K562 (cell line): ENCODE measurements at regions not wholly inside any gene's neighbourhood (a gene's known extent, or its start where the extent isn't known, plus 50 kb on each side); places are given as distances from the start of the nearest gene placed in this dataset.

Experiments
- CBX5 ChIP-seq: IDR thresholded peaks from 2 replicates; pipeline ENCODE4 v1.6.1; 2014; ENCODE audit warnings: low read depth, borderline replicate concordance
- HDAC1 ChIP-seq, 2 experiments: fragments of 450-650 bp; IDR thresholded peaks; 2 replicates each; pipeline ENCODE4 v1.6.1; 2016 to 2017; ENCODE audit warnings: inconsistent platforms in 1 of 2, mild to moderate bottlenecking in 1 of 2, moderate library complexity in 1 of 2
- HSF4 ChIP-seq: fragments of 250-450 bp; sonication (Bioruptor Pico); IDR thresholded peaks from 2 replicates; pipeline ENCODE4 v2.1.2; 2022; ENCODE audit warnings: mild to moderate bottlenecking, moderate library complexity, borderline replicate concordance
- LCOR ChIP-seq: sonication (generic); formaldehyde crosslinking; IDR thresholded peaks from 2 replicates; pipeline ENCODE4 v1.8.0; 2022; ENCODE audit warnings: mild to moderate bottlenecking, missing genetic modification reagents
- MBD2 ChIP-seq: sonication (generic); IDR thresholded peaks from 2 replicates; pipeline ENCODE4 v1.6.1; 2016; ENCODE audit warnings: low read depth, borderline replicate concordance
- NFYB ChIP-seq: IDR thresholded peaks from 2 replicates; pipeline ENCODE4 v1.6.1; 2011; ENCODE audit warnings: mild to moderate bottlenecking, moderate library complexity; ENCODE audit not compliant: insufficient read length; ENCODE audit errors: extremely low read depth
- PHF20 ChIP-seq: fragments of 450-650 bp; IDR thresholded peaks from 2 replicates; pipeline ENCODE4 v1.6.1; 2018; ENCODE audit not compliant: partially characterized antibody
- PURB ChIP-seq: sonication (generic); formaldehyde crosslinking; IDR thresholded peaks from 2 replicates; pipeline ENCODE4 v1.9.0; 2021; ENCODE audit warnings: low read depth, mild to moderate bottlenecking, missing genetic modification reagents
- SIN3A ChIP-seq, 2 experiments: fragments of 150-350 bp in 1 of 2; IDR thresholded peaks; 2 replicates each; pipeline ENCODE4 v1.6.1; 2011 to 2016; ENCODE audit warnings: borderline replicate concordance in 2 of 2, low read depth in 2 of 2, low read length in 2 of 2, mild to moderate bottlenecking in 2 of 2, moderate library complexity in 2 of 2; ENCODE audit not compliant: control insufficient read depth in 1 of 2
- TCFL5 ChIP-seq: fragments of 250-450 bp; sonication (Bioruptor Pico); conservative IDR thresholded peaks from 2 replicates; pipeline ENCODE4 v1.6.1; 2021; ENCODE audit warnings: mild to moderate bottlenecking, moderate library complexity, matching md5 sums
- ZNF253 ChIP-seq: fragments of 250-450 bp; sonication (Bioruptor Pico); conservative IDR thresholded peaks from 2 replicates; pipeline ENCODE4 v1.6.1; 2021; ENCODE audit warnings: mild to moderate bottlenecking
- ZNF311 ChIP-seq: fragments of 250-450 bp; sonication (Bioruptor Pico); IDR thresholded peaks from 2 replicates; pipeline ENCODE4 v1.4.0; 2020; ENCODE audit warnings: mild to moderate bottlenecking, moderate library complexity
- ZNF444 ChIP-seq: fragments of 250-450 bp; sonication (Bioruptor Pico); IDR thresholded peaks from 2 replicates; pipeline ENCODE4 v1.4.0; 2020; ENCODE audit warnings: mild to moderate bottlenecking, moderate library complexity
- TF ChIP-seq, protein P1 (sequence below): fragments of 450-650 bp; IDR thresholded peaks from 2 replicates; pipeline ENCODE4 v1.6.1; 2017; ENCODE audit warnings: antibody characterized with exemption, mild to moderate bottlenecking
- TF ChIP-seq, protein P2 (sequence below): fragments of 450-650 bp; IDR thresholded peaks from 2 replicates; pipeline ENCODE4 v1.6.1; 2016
- TF ChIP-seq, protein P3 (sequence below): fragments of 200-800 bp; sonication (Bioruptor generic); IDR thresholded peaks from 2 replicates; pipeline ENCODE4 v1.6.1; 2017; ENCODE audit warnings: missing genetic modification characterization, missing compliant biosample characterization
- TF ChIP-seq, protein P4 (sequence below), 3 experiments: fragments of 200-800 bp in 1 of 3; fragments of 250-450 bp in 1 of 3; fragments of 450-650 bp in 1 of 3; sonication (Bioruptor Pico) in 1 of 3; sonication (Bioruptor generic) in 1 of 3; formaldehyde crosslinking in 1 of 3; IDR thresholded peaks; 2 replicates each; pipeline versions ENCODE4 v1.6.1 to v1.8.0; 2016 to 2022; ENCODE audit warnings: mild to moderate bottlenecking in 2 of 3, missing genetic modification characterization in 2 of 3, missing compliant biosample characterization in 1 of 3, moderate library complexity in 1 of 3

DNA sequence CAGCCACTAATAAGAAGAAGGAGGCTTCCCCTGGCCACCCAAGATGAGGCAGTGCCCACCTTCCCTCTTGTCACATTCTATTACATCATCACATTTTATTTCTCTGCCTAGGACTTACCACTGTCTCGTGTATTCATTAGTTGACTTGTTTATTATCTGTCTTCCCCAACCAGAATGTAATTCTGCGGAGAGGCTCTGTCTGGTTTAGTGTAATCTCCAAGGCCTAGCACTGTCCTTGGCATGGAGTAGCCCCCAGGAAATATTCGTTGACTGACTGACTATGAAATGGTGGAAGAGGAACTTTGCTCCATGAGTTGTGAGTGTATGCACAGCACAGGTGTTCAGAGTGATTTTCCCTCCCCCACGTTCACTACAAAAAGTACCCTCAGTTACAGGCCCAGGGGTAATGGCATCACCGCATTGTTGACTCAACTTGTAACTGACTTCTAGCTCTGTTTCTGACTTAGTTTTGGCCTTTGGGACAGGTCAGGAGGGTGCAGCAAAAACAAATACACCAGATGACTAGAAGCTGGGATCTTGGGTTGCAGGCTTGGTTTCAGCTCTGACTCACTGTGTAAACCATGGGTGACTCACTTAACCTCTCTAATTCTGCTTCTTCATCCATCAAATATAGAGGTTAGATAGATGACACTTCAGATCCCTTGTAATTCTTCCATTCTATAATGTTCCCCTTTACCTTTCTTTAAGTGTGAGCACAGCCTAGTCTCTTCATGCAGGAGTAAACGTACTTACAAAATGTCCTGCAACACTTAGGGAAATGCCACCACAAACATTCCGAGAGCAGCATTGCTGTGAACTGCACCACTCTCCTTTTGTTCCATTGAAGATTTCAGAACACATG lies 229.7 kb downstream of the KCNRG start (continued):
- TF ChIP-seq, protein P1, sequence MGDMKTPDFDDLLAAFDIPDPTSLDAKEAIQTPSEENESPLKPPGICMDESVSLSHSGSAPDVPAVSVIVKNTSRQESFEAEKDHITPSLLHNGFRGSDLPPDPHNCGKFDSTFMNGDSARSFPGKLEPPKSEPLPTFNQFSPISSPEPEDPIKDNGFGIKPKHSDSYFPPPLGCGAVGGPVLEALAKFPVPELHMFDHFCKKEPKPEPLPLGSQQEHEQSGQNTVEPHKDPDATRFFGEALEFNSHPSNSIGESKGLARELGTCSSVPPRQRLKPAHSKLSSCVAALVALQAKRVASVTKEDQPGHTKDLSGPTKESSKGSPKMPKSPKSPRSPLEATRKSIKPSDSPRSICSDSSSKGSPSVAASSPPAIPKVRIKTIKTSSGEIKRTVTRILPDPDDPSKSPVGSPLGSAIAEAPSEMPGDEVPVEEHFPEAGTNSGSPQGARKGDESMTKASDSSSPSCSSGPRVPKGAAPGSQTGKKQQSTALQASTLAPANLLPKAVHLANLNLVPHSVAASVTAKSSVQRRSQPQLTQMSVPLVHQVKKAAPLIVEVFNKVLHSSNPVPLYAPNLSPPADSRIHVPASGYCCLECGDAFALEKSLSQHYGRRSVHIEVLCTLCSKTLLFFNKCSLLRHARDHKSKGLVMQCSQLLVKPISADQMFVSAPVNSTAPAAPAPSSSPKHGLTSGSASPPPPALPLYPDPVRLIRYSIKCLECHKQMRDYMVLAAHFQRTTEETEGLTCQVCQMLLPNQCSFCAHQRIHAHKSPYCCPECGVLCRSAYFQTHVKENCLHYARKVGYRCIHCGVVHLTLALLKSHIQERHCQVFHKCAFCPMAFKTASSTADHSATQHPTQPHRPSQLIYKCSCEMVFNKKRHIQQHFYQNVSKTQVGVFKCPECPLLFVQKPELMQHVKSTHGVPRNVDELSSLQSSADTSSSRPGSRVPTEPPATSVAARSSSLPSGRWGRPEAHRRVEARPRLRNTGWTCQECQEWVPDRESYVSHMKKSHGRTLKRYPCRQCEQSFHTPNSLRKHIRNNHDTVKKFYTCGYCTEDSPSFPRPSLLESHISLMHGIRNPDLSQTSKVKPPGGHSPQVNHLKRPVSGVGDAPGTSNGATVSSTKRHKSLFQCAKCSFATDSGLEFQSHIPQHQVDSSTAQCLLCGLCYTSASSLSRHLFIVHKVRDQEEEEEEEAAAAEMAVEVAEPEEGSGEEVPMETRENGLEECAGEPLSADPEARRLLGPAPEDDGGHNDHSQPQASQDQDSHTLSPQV = no peak; the same call in 1 of the 2 replicates
- TF ChIP-seq TCFL5 (CRISPR knock-in tag) = no peak
- TF ChIP-seq CBX5 = no peak
- no peak for TF ChIP-seq ZNF444 (CRISPR knock-in tag)
- no peak for TF ChIP-seq ZNF253 (CRISPR knock-in tag)
- TF ChIP-seq ZNF311 = no peak
- TF ChIP-seq LCOR (CRISPR knock-in tag) = no peak
- TF ChIP-seq, protein P2, sequence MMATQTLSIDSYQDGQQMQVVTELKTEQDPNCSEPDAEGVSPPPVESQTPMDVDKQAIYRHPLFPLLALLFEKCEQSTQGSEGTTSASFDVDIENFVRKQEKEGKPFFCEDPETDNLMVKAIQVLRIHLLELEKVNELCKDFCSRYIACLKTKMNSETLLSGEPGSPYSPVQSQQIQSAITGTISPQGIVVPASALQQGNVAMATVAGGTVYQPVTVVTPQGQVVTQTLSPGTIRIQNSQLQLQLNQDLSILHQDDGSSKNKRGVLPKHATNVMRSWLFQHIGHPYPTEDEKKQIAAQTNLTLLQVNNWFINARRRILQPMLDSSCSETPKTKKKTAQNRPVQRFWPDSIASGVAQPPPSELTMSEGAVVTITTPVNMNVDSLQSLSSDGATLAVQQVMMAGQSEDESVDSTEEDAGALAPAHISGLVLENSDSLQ = 0 out of 2 replicates have a peak, but pooled peaks have one; percentile 26
- TF ChIP-seq NFYB = no peak
- TF ChIP-seq HSF4 (CRISPR knock-in tag) = no peak
- no peak for TF ChIP-seq SIN3A (IDR thresholded peaks at IDR 0.05; ENCODE audit: borderline replicate concordance in 2 of 2, control insufficient read depth in 1 of 2, low read depth in 2 of 2, low read length in 2 of 2)
- no peak for TF ChIP-seq MBD2
- no peak for TF ChIP-seq PHF20
- TF ChIP-seq, protein P3, sequence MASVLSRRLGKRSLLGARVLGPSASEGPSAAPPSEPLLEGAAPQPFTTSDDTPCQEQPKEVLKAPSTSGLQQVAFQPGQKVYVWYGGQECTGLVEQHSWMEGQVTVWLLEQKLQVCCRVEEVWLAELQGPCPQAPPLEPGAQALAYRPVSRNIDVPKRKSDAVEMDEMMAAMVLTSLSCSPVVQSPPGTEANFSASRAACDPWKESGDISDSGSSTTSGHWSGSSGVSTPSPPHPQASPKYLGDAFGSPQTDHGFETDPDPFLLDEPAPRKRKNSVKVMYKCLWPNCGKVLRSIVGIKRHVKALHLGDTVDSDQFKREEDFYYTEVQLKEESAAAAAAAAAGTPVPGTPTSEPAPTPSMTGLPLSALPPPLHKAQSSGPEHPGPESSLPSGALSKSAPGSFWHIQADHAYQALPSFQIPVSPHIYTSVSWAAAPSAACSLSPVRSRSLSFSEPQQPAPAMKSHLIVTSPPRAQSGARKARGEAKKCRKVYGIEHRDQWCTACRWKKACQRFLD (CRISPR knock-in tag) = no peak
- TF ChIP-seq, protein P4, sequence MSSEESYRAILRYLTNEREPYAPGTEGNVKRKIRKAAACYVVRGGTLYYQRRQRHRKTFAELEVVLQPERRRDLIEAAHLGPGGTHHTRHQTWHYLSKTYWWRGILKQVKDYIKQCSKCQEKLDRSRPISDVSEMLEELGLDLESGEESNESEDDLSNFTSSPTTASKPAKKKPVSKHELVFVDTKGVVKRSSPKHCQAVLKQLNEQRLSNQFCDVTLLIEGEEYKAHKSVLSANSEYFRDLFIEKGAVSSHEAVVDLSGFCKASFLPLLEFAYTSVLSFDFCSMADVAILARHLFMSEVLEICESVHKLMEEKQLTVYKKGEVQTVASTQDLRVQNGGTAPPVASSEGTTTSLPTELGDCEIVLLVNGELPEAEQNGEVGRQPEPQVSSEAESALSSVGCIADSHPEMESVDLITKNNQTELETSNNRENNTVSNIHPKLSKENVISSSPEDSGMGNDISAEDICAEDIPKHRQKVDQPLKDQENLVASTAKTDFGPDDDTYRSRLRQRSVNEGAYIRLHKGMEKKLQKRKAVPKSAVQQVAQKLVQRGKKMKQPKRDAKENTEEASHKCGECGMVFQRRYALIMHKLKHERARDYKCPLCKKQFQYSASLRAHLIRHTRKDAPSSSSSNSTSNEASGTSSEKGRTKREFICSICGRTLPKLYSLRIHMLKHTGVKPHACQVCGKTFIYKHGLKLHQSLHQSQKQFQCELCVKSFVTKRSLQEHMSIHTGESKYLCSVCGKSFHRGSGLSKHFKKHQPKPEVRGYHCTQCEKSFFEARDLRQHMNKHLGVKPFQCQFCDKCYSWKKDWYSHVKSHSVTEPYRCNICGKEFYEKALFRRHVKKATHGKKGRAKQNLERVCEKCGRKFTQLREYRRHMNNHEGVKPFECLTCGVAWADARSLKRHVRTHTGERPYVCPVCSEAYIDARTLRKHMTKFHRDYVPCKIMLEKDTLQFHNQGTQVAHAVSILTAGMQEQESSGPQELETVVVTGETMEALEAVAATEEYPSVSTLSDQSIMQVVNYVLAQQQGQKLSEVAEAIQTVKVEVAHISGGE (CRISPR knock-in tag; IDR thresholded peaks at IDR 0.05) = no peak
- no peak for TF ChIP-seq PURB (CRISPR knock-in tag)
- TF ChIP-seq HDAC1 (IDR thresholded peaks at IDR 0.05) = peak in 1 of 2 experiments; percentile 30; a peak in 1 of 4 replicates
